NCI-H69 (cell line): ENCODE measurements at regions not wholly inside any gene's neighbourhood (a gene's known extent, or its start where the extent isn't known, plus 50 kb on each side); places are given as distances from the start of the nearest gene placed in this dataset.

ENCODE experiments used
- DNase-seq: peaks from one replicate; lab custom pipeline; 2025; lab: John Stamatoyannopoulos, UW

GRCh38 chr1:235925016-235925415 lies 58.3 kb upstream of the LYST start:
- DNase-seq = peak; percentile 35

GRCh38 chr1:235923466-235924021 lies 56.8 kb upstream of the LYST start:
- DNase-seq = peak; percentile 96

- peak; percentile 85 for DNase-seq
Measured at GRCh38 chr1:235920596-235921375, 54.1 kb upstream of the LYST start.

DNA sequence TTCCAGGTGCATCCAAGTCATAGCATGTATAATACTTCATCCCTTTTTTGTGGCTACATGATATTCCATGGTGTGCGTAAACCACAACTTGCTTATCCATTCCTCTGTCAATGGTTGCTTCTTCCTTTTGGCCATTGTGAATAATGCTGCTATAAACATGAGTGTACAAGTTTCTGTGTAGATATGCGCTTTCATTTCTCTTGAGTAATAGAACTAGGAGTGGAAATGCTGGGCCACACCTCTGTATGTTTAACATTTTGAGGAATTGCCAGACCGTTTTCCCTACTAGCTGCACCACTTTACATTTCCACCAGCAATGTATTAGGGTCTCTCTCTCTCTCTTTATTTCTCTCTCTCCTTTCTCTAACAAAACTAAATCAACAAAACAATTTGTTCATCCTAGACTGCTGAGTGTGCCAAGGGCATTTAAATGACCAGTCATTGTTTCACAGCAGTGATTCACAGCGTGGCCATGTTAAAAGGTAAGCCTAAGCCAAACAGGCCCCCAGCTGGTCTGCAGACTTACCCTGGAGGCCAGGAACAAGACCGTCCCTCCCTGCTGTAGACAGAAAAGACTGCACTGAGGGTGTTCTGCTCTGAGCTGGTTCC lies 53.2 kb upstream of the LYST start:
- DNase-seq = peak; percentile 99

- DNase-seq = peak; percentile 94
Measured at GRCh38 chr1:235919127-235919832, 52.6 kb upstream of the LYST start.

- DNase-seq = peak; percentile 61
Measured at GRCh38 chr1:235918465-235918864, 51.8 kb upstream of the LYST start.

- DNase-seq = peak; percentile 90
Measured at GRCh38 chr1:235918032-235918431, 51.3 kb upstream of the LYST start.

- peak; percentile 92 for DNase-seq
Measured at GRCh38 chr1:235917267-235917811, 50.6 kb upstream of the LYST start.
